Motor neuron (in vitro differentiated cells): ENCODE measurements at regions not wholly inside any gene's neighbourhood (a gene's known extent, or its start where the extent isn't known, plus 50 kb on each side); places are given as distances from the start of the nearest gene placed in this dataset.
"Not testable (repeated sequence)": the region's sequence is repeated elsewhere in the genome, so short reads cannot be mapped to it uniquely, and the experiment has no call there.

Experiments
- ATAC-seq, 8 experiments: fragments of 200-7000 bp; cut with Tn5 transposase; replicated peaks in 6 of 8; 2 replicates each; pipeline ENCODE4 v1.8.0; 2021; ENCODE audit warnings: mild to moderate bottlenecking in 8 of 8, moderate library complexity in 8 of 8
- H3K27ac ChIP-seq, 2 donors: fragments of 250-450 bp; sonication (Bioruptor Pico); 2 replicates each; pipeline ENCODE4 v1.9.0; 2021; ENCODE audit warnings: antibody characterized with exemption in 2 of 2, mild to moderate bottlenecking in 2 of 2, moderate library complexity in 1 of 2
- H3K4me1 ChIP-seq, 2 donors: fragments of 250-450 bp; sonication (Bioruptor Pico); replicated peaks in 1 of 2; 2 replicates each; pipeline ENCODE4 v1.6.1; 2021; ENCODE audit warnings: antibody characterized with exemption in 2 of 2, mild to moderate bottlenecking in 2 of 2, moderate library complexity in 1 of 2
- H3K4me3 ChIP-seq, 5 donors: fragments of 250-450 bp; sonication (Bioruptor Pico); 2 replicates each; pipeline ENCODE4 v1.9.0; 2021; ENCODE audit warnings: antibody characterized with exemption in 5 of 5, mild to moderate bottlenecking in 5 of 5, moderate library complexity in 4 of 5
- WGBS, 10 experiments: fragments of 450-650 bp; shearing (Covaris generic); methylation state at CpG; one replicate each; pipeline ENCODE4 v1.0.0; 2022; 5-methylcytosine and 5-hydroxymethylcytosine counted together
- in situ Hi-C, 9 experiments: fragments of 400-800 bp; cut with MboI; loops; one replicate each; pipeline ENCODE4 v1.15.0; 2021; ENCODE audit warnings: low sequenced_read_pairs in 9 of 9, low pct_unique_long_range_greater_than_20kb in 2 of 9; ENCODE audit not compliant: unreplicated experiment in 9 of 9

DNA sequence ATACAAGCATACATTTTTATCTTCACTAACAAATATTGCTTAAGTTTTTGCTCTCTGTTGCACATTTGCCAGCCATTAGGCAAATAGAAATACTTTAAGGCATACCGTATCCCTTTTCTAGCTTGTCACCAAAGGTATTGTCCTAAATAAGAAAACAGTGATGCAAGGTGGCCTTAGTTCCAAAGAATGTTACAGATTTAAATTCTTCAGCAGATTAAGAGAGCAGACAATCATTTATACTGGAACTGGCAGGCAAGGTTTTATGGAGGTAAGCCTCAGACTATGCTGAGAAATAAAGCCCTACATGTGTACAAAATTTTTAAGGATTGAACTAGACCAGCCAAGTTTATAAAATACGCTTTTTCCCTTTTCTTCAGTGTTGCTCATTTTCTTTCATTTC lies 247.8 kb downstream of the IZUMO3 start:
- H3K4me1 ChIP-seq: peaks cover 10 to 27% of the 10 kb centered on the region in 2 donors
- no peak overlapping the region for H3K4me3 ChIP-seq
- in situ Hi-C loops: no loop called here
- H3K27ac ChIP-seq: no peak overlapping the region
- ATAC-seq: no peak
- 40 to 100% (median 100%) methylated on average over 1 to 2 of the region's 2 CpGs; no CpG with 5 or more reads in 1 of the 10 experiments for WGBS, 10 experiments

DNA sequence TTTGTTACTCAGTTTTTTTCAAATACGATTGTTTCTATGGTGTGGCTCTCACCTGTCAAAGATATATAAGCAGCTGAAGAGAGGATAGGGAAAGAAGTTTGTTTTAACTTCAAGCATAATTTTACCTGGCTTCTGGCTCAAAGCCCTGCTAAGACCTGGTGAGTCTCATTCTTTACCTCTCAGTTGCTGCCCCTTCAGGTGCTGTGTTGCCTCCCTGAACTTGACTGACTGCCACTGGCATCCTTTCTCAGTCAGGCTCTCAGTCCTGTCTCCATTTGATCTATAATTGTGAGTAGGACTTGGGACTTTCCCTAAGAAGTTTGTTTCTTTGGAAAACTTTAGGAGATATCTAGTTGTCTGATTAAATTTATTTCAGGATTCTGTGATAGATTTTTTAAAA lies 249.6 kb downstream of the IZUMO3 start:
- WGBS, 10 experiments: 0 to 100% (median 67%) methylated on average over 1 of the region's 1 CpG; no CpG with 5 or more reads in 3 of the 10 experiments

DNA sequence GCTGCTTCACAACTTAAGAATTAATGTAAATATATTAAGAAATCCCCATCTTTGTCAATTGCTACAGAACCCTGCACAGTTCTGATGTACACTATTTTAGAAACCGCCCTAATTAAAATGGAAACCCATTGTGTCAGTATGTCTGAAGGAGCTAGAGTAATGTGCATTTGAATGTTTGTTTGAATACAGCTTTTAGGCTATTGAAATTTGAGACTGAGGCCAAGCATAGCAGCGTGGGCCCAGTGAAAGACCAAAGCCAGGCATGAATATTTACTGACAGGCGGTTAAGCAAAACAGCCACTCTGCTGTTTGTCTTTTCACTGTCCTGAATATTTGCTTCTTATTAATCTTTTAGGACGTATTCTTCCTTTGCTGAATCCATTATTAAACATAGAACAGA lies 252.3 kb downstream of the IZUMO3 start:
- Histone ChIP-seq H3K4me1 (peaks cover 10 to 14% of the 10 kb centered on the region in 2 donors), H3K4me3 (no peak overlapping the region), H3K27ac (no peak overlapping the region)
- 0 to 40% (median 9%) methylated on average over 1 to 4 of the region's 4 CpGs; no CpG with 5 or more reads in 1 of the 10 experiments for WGBS, 10 experiments
- peak; percentile 79 to 98 (median 92) for ATAC-seq
- in situ Hi-C loops: no loop called here

More for the DNA sequence above, 249.6 kb downstream of the IZUMO3 start:
- H3K4me3 ChIP-seq: no peak overlapping the region
- no peak overlapping the region for H3K27ac ChIP-seq
- peaks cover 14 to 24% of the 10 kb centered on the region in 2 donors for H3K4me1 ChIP-seq
- in situ Hi-C loops: no loop called here
- ATAC-seq: no peak

DNA sequence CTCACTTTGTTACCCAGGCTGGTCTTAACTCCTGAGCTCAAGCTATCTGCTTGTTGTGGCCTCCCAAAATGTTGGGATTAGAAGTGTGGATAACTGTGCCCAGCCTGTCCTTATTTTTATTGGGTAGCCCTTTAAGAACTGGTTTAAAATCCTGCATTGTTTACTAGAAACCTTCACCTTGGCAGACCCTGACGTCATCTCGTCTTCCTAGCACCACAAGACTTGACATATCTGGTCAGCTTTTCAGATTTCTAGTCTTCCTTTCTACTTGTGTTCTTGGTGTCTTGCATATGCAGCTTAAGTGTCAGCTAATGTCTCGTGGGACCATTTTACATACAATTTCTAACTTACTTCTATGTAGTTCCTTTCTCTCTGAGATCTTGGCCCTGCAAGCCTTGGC lies 258.9 kb downstream of the IZUMO3 start:
- no peak overlapping the region for H3K4me3 ChIP-seq
- no peaks in the 10 kb centered on the region for H3K4me1 ChIP-seq
- in situ Hi-C loops: no loop called here
- 0 to 100% (median 84%) methylated on average over 1 to 3 of the region's 3 CpGs; no CpG with 5 or more reads in 3 of the 10 experiments for WGBS, 10 experiments
- H3K27ac ChIP-seq: no peak overlapping the region
- ATAC-seq: no peak

DNA sequence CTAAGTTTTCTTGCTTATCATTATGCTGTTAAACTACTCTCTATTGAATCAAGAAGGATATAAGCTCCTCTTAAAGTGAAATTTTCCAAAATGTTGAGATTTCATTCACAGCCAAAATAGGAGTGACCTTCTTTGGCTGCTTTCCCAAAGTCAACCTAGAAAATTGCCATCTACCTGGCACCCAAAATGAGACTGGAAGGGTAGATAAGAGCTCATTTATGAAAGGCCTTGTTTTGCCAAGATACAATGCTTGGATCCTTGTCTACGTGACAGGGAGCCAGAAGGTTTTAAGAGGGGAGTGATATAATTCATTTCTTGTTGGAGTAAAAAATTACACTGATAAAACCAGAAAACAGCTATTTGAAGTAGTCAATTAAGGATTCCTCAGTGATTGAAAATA lies 287.1 kb downstream of the IZUMO3 start:
- no peak overlapping the region for H3K27ac ChIP-seq
- ATAC-seq: no peak

DNA sequence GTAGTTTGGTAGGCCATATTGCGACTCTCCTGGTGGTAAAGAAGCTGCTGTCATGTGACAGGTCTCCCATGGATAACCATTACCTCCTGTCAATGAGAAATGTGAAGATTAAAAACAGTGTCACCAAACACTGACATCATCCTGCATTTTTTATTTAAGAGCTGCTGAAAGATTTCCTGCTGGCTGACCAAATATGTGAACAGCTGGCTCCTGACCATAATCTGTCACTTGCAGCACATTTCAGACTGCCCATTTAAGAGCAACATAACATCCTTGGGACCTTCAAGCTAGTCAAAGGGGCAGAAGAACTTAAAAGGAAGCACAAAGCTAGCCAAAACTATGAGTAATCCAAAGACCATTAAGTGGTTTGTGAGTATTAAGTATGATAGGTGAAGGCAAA lies 288.0 kb downstream of the IZUMO3 start:
- peak in 5 of 8 experiments; percentile 69 to 94 (median 86) for ATAC-seq
- Histone ChIP-seq H3K4me3 (no peak overlapping the region), H3K4me1 (peaks cover 2 to 20% of the 10 kb centered on the region in 2 donors), H3K27ac (no peak overlapping the region)
- in situ Hi-C loops: no loop called here
- WGBS, 10 experiments: 0 to 100% (median 13%) methylated on average over 1 of the region's 1 CpG; no CpG with 5 or more reads in 4 of the 10 experiments

More for the DNA sequence above, 287.1 kb downstream of the IZUMO3 start:
- Histone ChIP-seq H3K4me3 (no peak overlapping the region), H3K4me1 (peaks cover 2 to 20% of the 10 kb centered on the region in 2 donors)
- WGBS, 10 experiments: 0 to 88% (median 67%) methylated on average over 1 of the region's 1 CpG; no CpG with 5 or more reads in 3 of the 10 experiments
- in situ Hi-C loops: no loop called here

DNA sequence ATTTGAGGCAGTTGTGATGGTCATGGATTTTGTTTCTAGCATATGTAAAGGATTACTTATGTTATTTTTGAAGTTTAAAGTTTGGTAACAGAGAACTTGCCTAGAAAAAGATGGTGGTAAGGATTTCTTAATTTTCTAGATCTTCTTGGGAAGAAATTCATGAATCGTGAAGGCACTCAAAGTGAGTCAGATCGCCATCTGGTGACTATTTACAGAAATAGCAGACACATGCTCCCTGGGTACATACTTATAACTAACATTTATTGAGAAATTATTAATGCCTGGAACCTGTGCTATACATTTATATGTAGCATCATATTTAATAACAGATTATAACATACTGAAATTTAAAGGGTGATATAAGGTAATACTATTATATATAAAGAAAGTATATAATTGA lies 299.7 kb downstream of the IZUMO3 start:
- 0 to 78% (median 29%) methylated on average over 1 to 2 of the region's 2 CpGs; no CpG with 5 or more reads in 1 of the 10 experiments for WGBS, 10 experiments
- in situ Hi-C loops: no loop called here
- Histone ChIP-seq H3K4me3 (no peak overlapping the region), H3K4me1 (no peaks in the 10 kb centered on the region), H3K27ac (no peak overlapping the region)
- no peak for ATAC-seq

DNA sequence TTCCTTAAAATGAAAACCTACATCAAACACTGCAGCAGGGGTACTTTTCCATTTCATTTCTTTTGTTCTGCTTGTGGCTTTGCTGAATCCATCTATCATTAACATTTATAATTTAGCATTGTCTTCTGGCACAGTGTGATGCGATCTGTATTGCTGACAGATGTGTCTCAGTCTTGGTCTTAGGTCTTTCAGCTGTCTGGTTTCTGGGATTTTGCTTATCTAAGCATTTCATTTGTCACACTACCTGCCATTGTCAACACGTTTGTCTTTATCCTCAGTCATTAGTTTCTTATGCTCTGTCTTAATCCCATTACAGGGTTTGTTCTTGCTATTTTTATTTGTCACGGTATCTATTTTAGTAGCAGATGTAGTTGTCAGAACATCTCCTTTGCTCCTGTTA lies 303.1 kb downstream of the IZUMO3 start:
- ATAC-seq: peak in 2 of 8 experiments; percentile 29 to 31
- Histone ChIP-seq H3K27ac (no peak overlapping the region), H3K4me1 (no peaks in the 10 kb centered on the region), H3K4me3 (no peak overlapping the region)
- WGBS, 10 experiments: 0 to 75% (median 59%) methylated on average over 1 to 3 of the region's 3 CpGs
- in situ Hi-C loops: no loop called here

DNA sequence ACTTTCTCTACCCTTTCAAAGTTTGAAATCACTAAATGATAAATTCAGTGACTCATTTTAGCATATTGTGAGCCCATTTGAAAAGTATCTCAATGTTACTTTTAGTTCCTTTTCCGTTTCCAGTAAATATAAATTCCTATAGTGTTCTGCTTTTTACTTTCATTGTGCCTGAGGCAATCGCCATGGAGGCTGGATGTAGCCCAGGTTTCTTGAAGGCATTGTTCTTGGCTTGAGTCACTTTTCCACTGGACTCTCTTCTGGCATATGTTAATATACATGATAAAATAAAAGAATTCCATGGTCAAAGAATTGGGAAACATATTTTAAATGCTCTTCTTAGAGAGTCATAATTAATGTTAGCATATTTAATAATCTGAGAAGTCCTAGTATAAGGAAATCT lies 327.0 kb downstream of the IZUMO3 start:
- no peak overlapping the region for H3K4me3 ChIP-seq
- no peak for ATAC-seq
- WGBS, 10 experiments: 0 to 100% (median 65%) methylated on average over 1 to 2 of the region's 2 CpGs
- in situ Hi-C loops: no loop called here
- H3K27ac ChIP-seq: no peak overlapping the region
- H3K4me1 ChIP-seq: no peaks in the 10 kb centered on the region

DNA sequence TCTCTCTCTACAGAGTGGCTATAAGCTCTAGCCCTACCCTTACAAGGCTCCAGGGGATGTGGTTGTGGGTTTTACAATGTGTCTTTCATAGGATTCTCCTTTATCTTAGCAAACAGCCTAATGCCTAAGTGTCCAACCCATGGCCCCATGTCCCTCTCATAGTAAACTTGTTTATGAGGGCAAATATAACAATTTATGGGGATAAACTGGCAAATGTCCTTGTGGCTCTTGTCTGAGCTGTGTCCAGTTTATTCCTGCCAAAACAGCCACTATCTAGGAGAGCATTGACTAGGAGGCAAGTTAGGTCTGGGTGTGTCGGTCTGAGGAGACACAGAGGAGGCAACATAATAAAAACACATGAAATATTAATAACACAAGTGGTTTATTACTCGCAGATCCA lies 335.1 kb downstream of the IZUMO3 start:
- WGBS, 10 experiments: 0 to 100% (median 80%) methylated on average over 1 to 2 of the region's 2 CpGs; no CpG with 5 or more reads in 4 of the 10 experiments
- Histone ChIP-seq H3K27ac (no peak overlapping the region), H3K4me1 (no peaks in the 10 kb centered on the region), H3K4me3 (no peak overlapping the region)
- in situ Hi-C loops: no loop called here
- no peak for ATAC-seq

DNA sequence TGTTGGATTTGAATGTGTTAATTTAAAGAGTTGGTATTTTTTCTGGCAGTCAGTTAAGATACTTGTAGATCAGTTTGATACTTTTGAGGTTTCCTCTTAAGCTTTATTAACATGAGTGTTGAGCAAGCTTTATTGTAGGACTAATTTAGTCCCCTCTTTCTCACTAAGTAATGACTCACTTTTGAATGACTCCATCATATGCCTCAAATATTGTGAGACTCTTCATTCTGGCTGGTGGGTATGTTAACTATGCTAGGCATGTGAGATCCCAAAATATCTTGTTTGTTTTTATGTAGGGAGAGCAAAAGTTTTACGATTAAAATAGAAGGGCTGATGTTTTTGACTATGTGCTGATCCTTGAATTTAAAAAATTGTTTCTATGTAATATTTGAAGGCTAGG lies 355.7 kb downstream of the IZUMO3 start:
- Histone ChIP-seq H3K4me3 (no peak overlapping the region), H3K27ac (no peak overlapping the region), H3K4me1 (no peaks in the 10 kb centered on the region)
- ATAC-seq: no peak
- in situ Hi-C loops: no loop called here
- WGBS, 10 experiments: 0 to 100% (median 60%) methylated on average over 1 of the region's 1 CpG; no CpG with 5 or more reads in 3 of the 10 experiments

DNA sequence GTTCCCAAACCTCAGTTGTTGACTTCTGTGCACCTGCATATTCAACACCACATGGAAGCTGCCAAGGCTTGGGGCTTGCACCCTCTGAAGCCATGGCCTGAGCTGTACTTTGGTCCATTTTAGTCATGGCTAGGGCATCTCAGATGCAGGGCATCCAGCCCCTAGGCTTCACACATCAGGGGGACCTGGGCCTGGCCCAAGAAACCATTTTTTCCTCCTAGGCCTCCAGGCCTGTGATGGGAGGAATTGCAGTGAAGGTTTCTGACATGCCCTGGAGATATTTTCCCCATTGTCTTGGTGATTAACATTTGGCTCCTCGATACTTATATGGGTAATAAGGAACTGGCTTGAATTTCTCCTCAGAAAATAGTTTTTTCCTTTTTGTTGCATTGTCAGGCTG lies 354.5 kb upstream of the ELAVL2 start:
- not testable (repeated sequence) for ATAC-seq

DNA sequence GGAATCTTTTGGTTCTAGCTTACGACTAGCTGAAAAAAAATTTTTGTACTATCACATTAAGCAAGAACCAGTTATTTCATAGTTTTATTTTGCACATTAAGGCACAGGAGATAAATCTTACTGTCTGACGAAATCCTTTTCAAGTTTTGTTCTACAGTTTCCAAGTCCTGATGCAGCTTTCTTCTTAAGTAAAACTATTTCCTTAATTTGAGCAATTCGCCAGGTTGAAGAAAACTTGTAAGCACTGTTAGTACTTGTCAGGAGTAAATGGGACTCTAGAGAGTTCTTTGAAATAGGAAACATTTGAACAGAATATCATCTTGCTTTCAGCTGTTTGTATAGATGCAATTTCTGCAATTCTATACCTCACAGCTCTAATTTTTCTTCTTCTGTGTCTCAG lies 318.8 kb upstream of the ELAVL2 start:
- WGBS, 10 experiments: 0 to 94% (median 69%) methylated on average over 2 to 3 of the region's 3 CpGs
- Histone ChIP-seq H3K4me1 (peaks cover 0 to 7% of the 10 kb centered on the region in 2 donors), H3K27ac (no peak overlapping the region), H3K4me3 (no peak overlapping the region)
- in situ Hi-C loops: loop anchor here in 1 of 9 experiments (10.0 kb wide), 1 partner anchor 60 kb away; no protein-coding TSS in a partner anchor
- ATAC-seq: no peak

More for the DNA sequence above, 354.5 kb upstream of the ELAVL2 start:
- WGBS, 10 experiments: 0 to 56% (median 20%) methylated on average over 1 of the region's 1 CpG; no CpG with 5 or more reads in 4 of the 10 experiments
- H3K27ac ChIP-seq, H3K4me3 ChIP-seq, H3K4me1 ChIP-seq, in situ Hi-C loops: not testable (repeated sequence)

DNA sequence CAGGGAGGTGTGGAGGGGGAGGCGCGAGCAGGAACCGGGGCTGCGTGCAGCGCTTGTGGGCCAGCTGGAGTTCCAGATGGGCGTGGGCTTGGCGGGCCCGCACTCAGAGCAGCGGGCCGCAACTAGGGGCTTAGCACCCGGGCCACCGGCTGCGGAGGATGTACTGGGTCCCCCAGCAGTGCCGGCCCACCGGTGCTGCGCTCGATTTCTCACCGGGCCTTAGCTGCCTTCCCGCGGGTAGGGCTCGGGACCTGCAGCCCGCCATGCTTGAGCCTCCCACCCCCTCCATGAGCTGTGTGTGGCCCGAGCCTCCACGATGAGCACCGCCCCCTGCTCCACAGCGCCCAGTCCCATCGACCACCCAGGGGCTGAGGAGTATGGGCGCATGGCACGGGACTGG lies 309.0 kb upstream of the ELAVL2 start:
- ATAC-seq, H3K27ac ChIP-seq, in situ Hi-C loops, H3K4me3 ChIP-seq, H3K4me1 ChIP-seq: not testable (repeated sequence)
- WGBS, 10 experiments: 0 to 100% methylated on average over 1 to 5 of the region's 29 CpGs; no CpG with 5 or more reads in 8 of the 10 experiments
